ENCODE measurements at regions not wholly inside any gene's neighbourhood (a gene's known extent, or its start where the extent isn't known, plus 50 kb on each side); places are given as distances from the start of the nearest gene placed in this dataset.

DNA sequence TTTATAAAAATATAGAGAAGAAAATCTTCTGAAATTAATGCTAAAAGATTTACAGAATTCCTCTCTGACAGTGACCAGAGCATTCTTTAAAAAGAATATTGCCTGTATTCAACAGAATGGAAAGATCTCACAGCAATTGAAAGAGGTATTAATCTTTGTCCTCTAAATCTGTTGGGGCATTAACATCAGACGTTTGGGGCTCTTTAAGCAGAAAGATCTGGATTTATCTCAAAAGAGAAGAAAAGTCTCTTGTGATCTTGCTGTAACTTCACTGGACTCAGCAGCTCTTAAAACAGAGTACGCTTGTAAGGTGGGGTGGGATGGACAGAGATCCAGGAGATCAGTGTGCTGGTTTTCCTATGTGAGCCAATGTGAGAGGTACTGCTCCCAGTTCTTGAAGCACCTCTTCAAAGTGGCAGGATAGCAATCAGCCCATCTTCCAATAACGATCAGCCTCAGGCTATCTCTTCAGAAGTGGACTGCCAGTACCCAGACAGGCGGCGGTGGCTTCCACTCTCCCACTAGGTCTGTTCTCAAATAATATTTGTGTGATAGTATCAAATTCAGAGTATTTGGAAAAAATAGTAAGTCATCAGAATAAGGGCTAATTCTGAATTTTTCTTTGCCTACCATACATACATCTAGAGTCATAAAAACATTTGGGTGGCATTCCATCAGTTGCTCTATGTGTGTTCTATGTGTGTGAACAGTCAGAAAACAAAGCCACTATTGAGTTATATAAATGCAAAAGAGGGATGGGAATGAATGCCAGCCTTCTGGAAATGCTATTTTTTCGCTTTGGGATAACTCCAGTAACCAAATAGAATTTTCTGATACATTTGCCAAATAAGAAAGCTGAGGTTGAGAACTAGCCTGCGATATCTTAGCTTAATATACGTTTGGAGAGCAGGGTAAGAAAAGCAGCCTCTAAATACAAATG lies 237.4 kb upstream of the RGS6 start:
- TF ChIP-seq, protein P1, sequence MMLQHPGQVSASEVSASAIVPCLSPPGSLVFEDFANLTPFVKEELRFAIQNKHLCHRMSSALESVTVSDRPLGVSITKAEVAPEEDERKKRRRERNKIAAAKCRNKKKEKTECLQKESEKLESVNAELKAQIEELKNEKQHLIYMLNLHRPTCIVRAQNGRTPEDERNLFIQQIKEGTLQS (IDR thresholded peaks at IDR 0.05) = no peak
- TF ChIP-seq, protein P2, sequence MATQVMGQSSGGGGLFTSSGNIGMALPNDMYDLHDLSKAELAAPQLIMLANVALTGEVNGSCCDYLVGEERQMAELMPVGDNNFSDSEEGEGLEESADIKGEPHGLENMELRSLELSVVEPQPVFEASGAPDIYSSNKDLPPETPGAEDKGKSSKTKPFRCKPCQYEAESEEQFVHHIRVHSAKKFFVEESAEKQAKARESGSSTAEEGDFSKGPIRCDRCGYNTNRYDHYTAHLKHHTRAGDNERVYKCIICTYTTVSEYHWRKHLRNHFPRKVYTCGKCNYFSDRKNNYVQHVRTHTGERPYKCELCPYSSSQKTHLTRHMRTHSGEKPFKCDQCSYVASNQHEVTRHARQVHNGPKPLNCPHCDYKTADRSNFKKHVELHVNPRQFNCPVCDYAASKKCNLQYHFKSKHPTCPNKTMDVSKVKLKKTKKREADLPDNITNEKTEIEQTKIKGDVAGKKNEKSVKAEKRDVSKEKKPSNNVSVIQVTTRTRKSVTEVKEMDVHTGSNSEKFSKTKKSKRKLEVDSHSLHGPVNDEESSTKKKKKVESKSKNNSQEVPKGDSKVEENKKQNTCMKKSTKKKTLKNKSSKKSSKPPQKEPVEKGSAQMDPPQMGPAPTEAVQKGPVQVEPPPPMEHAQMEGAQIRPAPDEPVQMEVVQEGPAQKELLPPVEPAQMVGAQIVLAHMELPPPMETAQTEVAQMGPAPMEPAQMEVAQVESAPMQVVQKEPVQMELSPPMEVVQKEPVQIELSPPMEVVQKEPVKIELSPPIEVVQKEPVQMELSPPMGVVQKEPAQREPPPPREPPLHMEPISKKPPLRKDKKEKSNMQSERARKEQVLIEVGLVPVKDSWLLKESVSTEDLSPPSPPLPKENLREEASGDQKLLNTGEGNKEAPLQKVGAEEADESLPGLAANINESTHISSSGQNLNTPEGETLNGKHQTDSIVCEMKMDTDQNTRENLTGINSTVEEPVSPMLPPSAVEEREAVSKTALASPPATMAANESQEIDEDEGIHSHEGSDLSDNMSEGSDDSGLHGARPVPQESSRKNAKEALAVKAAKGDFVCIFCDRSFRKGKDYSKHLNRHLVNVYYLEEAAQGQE (IDR thresholded peaks at IDR 0.05) = no peak
- TF ChIP-seq TAF1 (conservative IDR thresholded peaks at IDR 0.05) (no peak), JUND (IDR thresholded peaks at IDR 0.05) (no peak), FOXA2 (IDR thresholded peaks at IDR 0.05) (no peak), RXRA (IDR thresholded peaks at IDR 0.05) (no peak), YY1 (IDR thresholded peaks at IDR 0.05) (no peak), EGR1 (IDR thresholded peaks at IDR 0.05; ENCODE audit: low read depth in 2 of 2) (no peak), RAD21 (IDR thresholded peaks at IDR 0.05) (no peak), HNF4G (IDR thresholded peaks at IDR 0.05) (no peak), NR2F2 (IDR thresholded peaks at IDR 0.05) (no peak)
- TF ChIP-seq, protein P3, sequence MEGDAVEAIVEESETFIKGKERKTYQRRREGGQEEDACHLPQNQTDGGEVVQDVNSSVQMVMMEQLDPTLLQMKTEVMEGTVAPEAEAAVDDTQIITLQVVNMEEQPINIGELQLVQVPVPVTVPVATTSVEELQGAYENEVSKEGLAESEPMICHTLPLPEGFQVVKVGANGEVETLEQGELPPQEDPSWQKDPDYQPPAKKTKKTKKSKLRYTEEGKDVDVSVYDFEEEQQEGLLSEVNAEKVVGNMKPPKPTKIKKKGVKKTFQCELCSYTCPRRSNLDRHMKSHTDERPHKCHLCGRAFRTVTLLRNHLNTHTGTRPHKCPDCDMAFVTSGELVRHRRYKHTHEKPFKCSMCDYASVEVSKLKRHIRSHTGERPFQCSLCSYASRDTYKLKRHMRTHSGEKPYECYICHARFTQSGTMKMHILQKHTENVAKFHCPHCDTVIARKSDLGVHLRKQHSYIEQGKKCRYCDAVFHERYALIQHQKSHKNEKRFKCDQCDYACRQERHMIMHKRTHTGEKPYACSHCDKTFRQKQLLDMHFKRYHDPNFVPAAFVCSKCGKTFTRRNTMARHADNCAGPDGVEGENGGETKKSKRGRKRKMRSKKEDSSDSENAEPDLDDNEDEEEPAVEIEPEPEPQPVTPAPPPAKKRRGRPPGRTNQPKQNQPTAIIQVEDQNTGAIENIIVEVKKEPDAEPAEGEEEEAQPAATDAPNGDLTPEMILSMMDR (IDR thresholded peaks at IDR 0.05; ENCODE audit: low read depth, low read length, missing input control) = no peak
- TF ChIP-seq, protein P4, sequence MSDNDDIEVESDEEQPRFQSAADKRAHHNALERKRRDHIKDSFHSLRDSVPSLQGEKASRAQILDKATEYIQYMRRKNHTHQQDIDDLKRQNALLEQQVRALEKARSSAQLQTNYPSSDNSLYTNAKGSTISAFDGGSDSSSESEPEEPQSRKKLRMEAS (IDR thresholded peaks at IDR 0.05) = no peak
- no peaks in the 10 kb centered on the region for H3K4me1 ChIP-seq (ENCODE audit: control insufficient read depth in 4 of 4, insufficient read depth in 4 of 4, low read length in 3 of 4)
- peaks cover 0 to 3% (median 3%) of the 10 kb centered on the region in 4 donors for H3K36me3 ChIP-seq (ENCODE audit: control insufficient read depth in 4 of 4, insufficient read depth in 3 of 4, low read depth in 1 of 4, low read length in 3 of 4)
- 97% methylated on average over 8 of the region's 8 CpGs for WGBS
- H3K9me3 ChIP-seq (ENCODE audit: control insufficient read depth in 4 of 4, low read length in 3 of 4) = no peaks in the 10 kb centered on the region
- no peak overlapping the region for H3K4me3 ChIP-seq (ENCODE audit: low read depth in 1 of 3, low read length in 3 of 3)
- no peak overlapping the region for H3K27ac ChIP-seq (ENCODE audit: low read depth in 1 of 2, low read length in 2 of 2)
- DNase-seq (ENCODE audit: low spot score) = no peak
- no peak overlapping the region for H3K9ac ChIP-seq (ENCODE audit: low read depth in 1 of 2, low read length in 2 of 2)
- no peaks in the 10 kb centered on the region for H3K27me3 ChIP-seq (ENCODE audit: control insufficient read depth in 4 of 4, insufficient read depth in 4 of 4, low read length in 3 of 4)

DNA sequence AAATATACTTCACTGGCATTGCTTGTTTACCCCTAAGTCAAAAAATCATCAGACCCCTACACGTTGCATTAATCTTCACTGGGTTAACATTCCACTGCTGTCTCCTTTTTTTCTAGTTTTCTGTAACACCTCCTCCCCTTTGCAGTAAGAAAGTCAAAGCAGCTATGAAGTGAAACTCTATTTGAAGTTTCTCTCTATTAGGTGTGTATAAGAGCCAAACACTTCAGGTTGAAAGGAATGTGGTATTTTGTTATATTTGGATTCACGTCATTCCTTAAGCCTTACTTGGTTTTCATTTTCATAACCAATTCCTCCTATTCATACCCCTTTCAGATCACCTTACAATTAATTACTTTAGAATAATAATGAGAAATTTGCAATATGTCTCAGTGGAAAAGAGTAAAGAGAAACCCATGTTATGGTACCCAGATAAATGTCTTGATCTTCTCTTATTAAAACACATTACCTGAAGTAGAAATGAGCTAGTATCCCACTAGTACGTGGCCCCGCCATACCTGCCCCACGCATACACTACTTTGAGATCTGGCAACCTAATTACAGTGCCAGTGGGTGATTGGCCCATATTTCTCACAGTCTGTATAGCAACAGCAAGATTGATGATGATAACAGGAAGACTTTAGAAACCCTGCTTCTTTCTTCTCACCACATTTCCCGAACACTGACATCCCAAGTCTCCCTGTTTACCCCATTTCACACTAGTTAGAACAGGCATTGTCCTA lies 236.4 kb upstream of the RGS6 start:
- TF ChIP-seq, protein P1 (IDR thresholded peaks at IDR 0.05) = no peak
- TF ChIP-seq HNF4A (conservative IDR thresholded peaks at IDR 0.05) (no peak), RAD21 (IDR thresholded peaks at IDR 0.05) (no peak), RXRA (IDR thresholded peaks at IDR 0.05) (no peak), YY1 (IDR thresholded peaks at IDR 0.05) (no peak), GABPA (IDR thresholded peaks at IDR 0.05 in 1 of 2, conservative IDR thresholded peaks at IDR 0.05 in 1 of 2) (no peak), FOXA2 (IDR thresholded peaks at IDR 0.05) (no peak)
- H3K27me3 ChIP-seq (ENCODE audit: control insufficient read depth in 4 of 4, insufficient read depth in 4 of 4, low read length in 3 of 4) = no peaks in the 10 kb centered on the region
- no peaks in the 10 kb centered on the region for H3K4me1 ChIP-seq (ENCODE audit: control insufficient read depth in 4 of 4, insufficient read depth in 4 of 4, low read length in 3 of 4)
- no peaks in the 10 kb centered on the region for H3K9me3 ChIP-seq (ENCODE audit: control insufficient read depth in 4 of 4, low read length in 3 of 4)
- no peak overlapping the region for H3K27ac ChIP-seq (ENCODE audit: low read depth in 1 of 2, low read length in 2 of 2)
- WGBS = 97% methylated on average over 6 of the region's 6 CpGs
- peaks cover 0 to 3% (median 3%) of the 10 kb centered on the region in 4 donors for H3K36me3 ChIP-seq (ENCODE audit: control insufficient read depth in 4 of 4, insufficient read depth in 3 of 4, low read depth in 1 of 4, low read length in 3 of 4)
- DNase-seq (ENCODE audit: low spot score) = no peak
- H3K4me3 ChIP-seq (ENCODE audit: low read depth in 1 of 3, low read length in 3 of 3) = no peak overlapping the region
- H3K9ac ChIP-seq (ENCODE audit: low read depth in 1 of 2, low read length in 2 of 2) = no peak overlapping the region
